ENCODE measurements at regions not wholly inside any gene's neighbourhood (a gene's known extent, or its start where the extent isn't known, plus 50 kb on each side); places are given as distances from the start of the nearest gene placed in this dataset.

- no peak for TF ChIP-seq BCLAF1 (IDR thresholded peaks at IDR 0.05)
- no peak for TF ChIP-seq FOXP1 (IDR thresholded peaks at IDR 0.05)
- TF ChIP-seq FOXP1 (CRISPR knock-in tag; IDR thresholded peaks at IDR 0.05) = no peak
- TF ChIP-seq POLR2AphosphoS5 (IDR thresholded peaks at IDR 0.05; ENCODE audit: low read depth, low read length) = no peak
- no peak for TF ChIP-seq TAF15 (IDR thresholded peaks at IDR 0.05; ENCODE audit: low read depth, low read length, poor library complexity, severe bottlenecking)
- TF ChIP-seq ZNF549 (CRISPR knock-in tag; IDR thresholded peaks at IDR 0.05) = no peak
- no peak for TF ChIP-seq POLR2A (IDR thresholded peaks at IDR 0.05; ENCODE audit: insufficient read depth in 1 of 2, low read depth in 2 of 2, low read length in 2 of 2)
- TF ChIP-seq ZBTB37 (CRISPR knock-in tag; IDR thresholded peaks at IDR 0.05) = no peak
- TF ChIP-seq KLF15 (CRISPR knock-in tag; IDR thresholded peaks at IDR 0.05; ENCODE audit: borderline replicate concordance) = no peak
These were observed 628.7 kb downstream of the PTPRU start for GRCh38 chr1:29865051-29865450.
